BJ (cell line): ENCODE measurements at regions not wholly inside any gene's neighbourhood (a gene's known extent, or its start where the extent isn't known, plus 50 kb on each side); places are given as distances from the start of the nearest gene placed in this dataset.
"Not testable (repeated sequence)": the region's sequence is repeated elsewhere in the genome, so short reads cannot be mapped to it uniquely, and the experiment has no call there.

Source experiments
- CTCF ChIA-PET: fragments of 350-600 bp; formaldehyde crosslinking; extraction: SDS; loops from one replicate; lab custom pipeline; 2021; ENCODE audit warnings: antibody characterized with exemption, inconsistent platforms; lab: Yijun Ruan, JAX
- POLR2A ChIA-PET: fragments of 300-600 bp; sonication (Branson Sonifier 250); formaldehyde crosslinking; extraction: SDS; loops from one replicate; lab custom pipeline; 2021; ENCODE audit warnings: antibody characterized with exemption; lab: Charles Lee
- DNase-seq: peaks from one replicate; pipeline ENCODE4 v3.0.0-alpha.2; 2011; ENCODE audit warnings: low read depth
- H3K27me3 ChIP-seq: 2 replicates; pipeline ENCODE4 v1.6.0; 2011; ENCODE audit warnings: low read length; ENCODE audit not compliant: control insufficient read depth, insufficient read depth
- H3K36me3 ChIP-seq: 2 replicates; pipeline ENCODE4 v1.5.1; 2011; ENCODE audit warnings: low read length; ENCODE audit not compliant: control insufficient read depth, insufficient read depth
- H3K4me3 ChIP-seq: 2 replicates; pipeline ENCODE4 v1.5.1; 2011; ENCODE audit warnings: low read depth, mild to moderate bottlenecking, control low read depth, low read length
- TF ChIP-seq, protein P1 (sequence below): IDR thresholded peaks from 2 replicates; pipeline ENCODE4 v1.5.1; 2011; ENCODE audit warnings: low read depth, mild to moderate bottlenecking, control low read depth, inconsistent platforms, low read length, moderate library complexity; ENCODE audit not compliant: insufficient read depth

DNA sequence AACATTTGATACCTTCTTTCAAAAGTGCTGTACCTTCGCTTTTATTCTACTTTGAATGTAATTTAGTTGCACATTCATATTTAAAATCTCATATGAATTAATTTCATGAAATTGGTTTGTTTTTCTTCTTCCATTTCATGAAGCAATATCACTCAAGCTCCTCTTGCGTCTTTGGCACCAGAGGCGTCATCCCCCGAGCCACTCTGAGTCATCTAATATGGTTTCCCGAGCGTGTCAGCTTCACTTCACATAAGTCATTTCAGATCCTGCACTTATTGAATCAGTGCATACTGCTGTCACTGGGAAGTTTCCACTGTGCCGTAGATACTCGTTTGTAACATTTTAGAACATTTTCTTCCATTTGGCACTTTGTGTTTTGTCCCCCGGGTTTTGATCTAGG, 105.6 kb downstream of the SLC25A47 start:
- TF ChIP-seq, protein P1, sequence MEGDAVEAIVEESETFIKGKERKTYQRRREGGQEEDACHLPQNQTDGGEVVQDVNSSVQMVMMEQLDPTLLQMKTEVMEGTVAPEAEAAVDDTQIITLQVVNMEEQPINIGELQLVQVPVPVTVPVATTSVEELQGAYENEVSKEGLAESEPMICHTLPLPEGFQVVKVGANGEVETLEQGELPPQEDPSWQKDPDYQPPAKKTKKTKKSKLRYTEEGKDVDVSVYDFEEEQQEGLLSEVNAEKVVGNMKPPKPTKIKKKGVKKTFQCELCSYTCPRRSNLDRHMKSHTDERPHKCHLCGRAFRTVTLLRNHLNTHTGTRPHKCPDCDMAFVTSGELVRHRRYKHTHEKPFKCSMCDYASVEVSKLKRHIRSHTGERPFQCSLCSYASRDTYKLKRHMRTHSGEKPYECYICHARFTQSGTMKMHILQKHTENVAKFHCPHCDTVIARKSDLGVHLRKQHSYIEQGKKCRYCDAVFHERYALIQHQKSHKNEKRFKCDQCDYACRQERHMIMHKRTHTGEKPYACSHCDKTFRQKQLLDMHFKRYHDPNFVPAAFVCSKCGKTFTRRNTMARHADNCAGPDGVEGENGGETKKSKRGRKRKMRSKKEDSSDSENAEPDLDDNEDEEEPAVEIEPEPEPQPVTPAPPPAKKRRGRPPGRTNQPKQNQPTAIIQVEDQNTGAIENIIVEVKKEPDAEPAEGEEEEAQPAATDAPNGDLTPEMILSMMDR: no peak
- H3K4me3 ChIP-seq: no peak overlapping the region
- DNase-seq: no peak
- no peaks in the 10 kb centered on the region for H3K27me3 ChIP-seq
- 0 out of 2 replicates have a peak, but pooled peaks cover 2% of the 10 kb centered on the region for H3K36me3 ChIP-seq
- ChIA-PET CTCF (interaction anchor here (0.8 to 1.0 kb wide), 2 partner anchors 8 to 11 kb away, joined by 3 to 5 read pairs; no protein-coding TSS in a partner anchor), POLR2A (no interaction called here)

DNA sequence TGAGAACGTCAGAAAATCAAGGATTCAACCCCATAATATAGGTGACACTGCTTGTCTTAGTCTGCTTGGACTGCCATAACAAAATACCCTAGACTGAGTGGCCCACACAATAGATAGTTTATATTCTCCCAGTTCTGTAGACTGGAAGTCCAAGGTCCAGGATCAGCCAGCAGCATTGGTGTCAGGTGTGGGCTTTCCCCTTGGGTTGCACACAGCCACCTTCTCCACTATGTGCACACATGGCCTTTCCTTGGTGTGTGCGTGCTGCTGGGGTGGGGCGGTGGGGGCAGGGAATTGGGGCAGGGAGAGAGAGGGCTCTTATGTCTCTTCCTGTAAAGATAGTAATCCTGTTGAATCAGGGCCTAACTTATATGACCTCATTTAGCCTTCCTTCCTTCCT, 106.4 kb downstream of the SLC25A47 start:
- CTCF ChIA-PET: interaction anchor here (0.6 to 1.0 kb wide), 2 partner anchors 9 to 13 kb away, joined by 3 read pairs; no protein-coding TSS in a partner anchor
- POLR2A ChIA-PET: no interaction called here
- no peak for DNase-seq
- TF ChIP-seq, protein P1: no peak
- Histone ChIP-seq H3K36me3 (0 out of 2 replicates have a peak, but pooled peaks cover 2% of the 10 kb centered on the region), H3K4me3 (no peak overlapping the region), H3K27me3 (no peaks in the 10 kb centered on the region)

DNA sequence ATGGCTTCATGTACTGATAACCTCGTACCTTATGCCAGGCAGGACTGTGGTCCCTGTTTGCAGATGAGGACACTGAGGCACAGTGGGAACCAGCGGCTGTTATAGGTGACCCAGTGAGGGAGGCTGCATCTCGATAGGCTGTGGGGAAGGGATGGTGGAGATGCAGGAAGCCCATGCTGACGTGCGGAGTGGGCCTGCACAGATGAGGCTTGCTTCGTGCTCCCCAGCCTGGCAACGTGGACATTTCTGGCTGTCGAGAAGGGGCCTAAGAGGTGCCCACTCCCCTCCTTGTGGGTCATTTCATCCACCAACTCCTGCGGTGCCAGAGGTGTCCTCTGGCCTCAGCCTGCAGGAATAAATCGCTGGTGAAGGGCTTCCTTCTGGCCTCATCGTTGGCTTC, 107.4 kb downstream of the SLC25A47 start:
- CTCF ChIA-PET: interaction anchor here (1.0 kb wide), 1 partner anchor 8 kb away, joined by 3 read pairs; no protein-coding TSS in a partner anchor
- Histone ChIP-seq H3K27me3 (no peaks in the 10 kb centered on the region), H3K4me3 (no peak overlapping the region), H3K36me3 (0 out of 2 replicates have a peak, but pooled peaks cover 2% of the 10 kb centered on the region)
- POLR2A ChIA-PET: no interaction called here
- no peak for DNase-seq
- TF ChIP-seq, protein P1: no peak

DNA sequence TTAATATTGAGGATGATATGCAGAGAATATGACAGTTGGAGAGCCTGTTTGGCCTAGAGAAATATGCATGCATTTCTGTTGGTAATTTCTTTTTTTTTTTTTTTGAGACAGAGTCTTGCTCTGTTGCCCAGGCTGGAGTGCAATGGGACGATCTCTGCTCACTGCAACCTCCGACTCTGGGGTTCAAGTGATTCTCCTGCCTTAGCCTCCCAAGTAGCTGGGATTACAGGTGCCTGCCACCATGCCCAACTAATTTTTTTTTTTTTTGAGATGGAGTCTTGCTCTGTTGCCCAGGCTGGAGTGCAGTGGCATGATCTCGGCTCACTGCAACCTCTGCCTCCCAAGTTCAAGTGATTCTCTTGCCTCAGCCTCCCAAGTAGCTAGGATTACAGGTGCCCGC, 108.3 kb downstream of the SLC25A47 start:
- H3K27me3 ChIP-seq, POLR2A ChIA-PET, CTCF ChIA-PET, DNase-seq, H3K36me3 ChIP-seq, H3K4me3 ChIP-seq: not testable (repeated sequence)

DNA sequence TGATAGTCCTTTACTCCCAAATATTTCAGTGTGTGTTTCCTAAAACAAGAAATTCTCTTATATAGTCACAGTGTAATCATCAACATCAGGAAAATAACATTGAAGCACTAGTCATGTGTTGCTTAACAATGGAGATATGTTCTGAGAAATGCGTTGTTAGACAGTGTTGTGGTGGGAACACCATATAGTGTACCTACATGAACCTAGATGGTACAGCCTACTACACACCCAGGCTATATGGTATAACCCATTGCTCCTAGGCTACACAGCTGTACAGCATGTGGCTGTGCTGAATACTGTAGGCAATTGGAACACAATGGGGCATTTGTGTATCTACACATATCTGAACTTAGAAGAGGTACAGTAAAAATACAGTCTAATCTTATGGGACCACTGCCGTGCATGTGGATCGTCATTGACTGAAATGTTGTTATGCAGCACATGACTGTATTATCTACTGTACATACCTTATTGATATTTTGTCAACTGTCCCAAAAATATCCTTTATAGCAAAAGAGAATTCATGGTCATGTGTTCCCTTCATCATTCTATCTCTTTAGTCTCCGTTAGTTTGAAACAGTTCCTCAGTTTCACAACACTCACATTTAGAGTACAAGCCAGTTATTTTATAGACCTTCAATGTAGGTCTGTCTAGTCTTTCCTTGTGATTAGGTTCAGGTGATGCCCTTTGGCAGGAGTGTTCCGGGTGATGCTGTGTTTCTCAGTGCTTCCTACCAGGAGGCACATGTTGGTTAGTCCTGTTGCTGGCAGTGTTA, 109.7 kb downstream of the SLC25A47 start:
- ChIA-PET CTCF (no interaction called here), POLR2A (no interaction called here)
- Histone ChIP-seq H3K36me3 (0 out of 2 replicates have a peak, but pooled peaks cover 2% of the 10 kb centered on the region), H3K27me3 (no peaks in the 10 kb centered on the region), H3K4me3 (no peak overlapping the region)
- DNase-seq: no peak
- TF ChIP-seq, protein P1: no peak
